Naive thymus-derived CD4-positive, alpha-beta T cell (primary cell): ENCODE measurements at regions not wholly inside any gene's neighbourhood (a gene's known extent, or its start where the extent isn't known, plus 50 kb on each side); places are given as distances from the start of the nearest gene placed in this dataset.

Experiments used
- ATAC-seq: fragments of 150-1000 bp; cut with Tn5 transposase; 2 replicates; pipeline ENCODE4 v1.10.0; 2021; ENCODE audit warnings: mild to moderate bottlenecking, moderate library complexity
- CTCF ChIA-PET: fragments of 350-600 bp; sonication (Branson Sonifier 250); formaldehyde crosslinking; loops from one replicate; lab custom pipeline; 2021; ENCODE audit warnings: antibody characterized with exemption; lab: Charles Lee
- POLR2A ChIA-PET: fragments of 350-600 bp; sonication (Branson Sonifier 250); formaldehyde crosslinking; loops from one replicate; lab custom pipeline; 2021; ENCODE audit warnings: antibody characterized with exemption, inconsistent platforms; lab: Charles Lee
- DNase-seq, 9 donors: peaks; one replicate each; pipeline versions ENCODE4 v3.0.0 to v3.0.0-alpha.2; 2020 to 2022; ENCODE audit warnings: mixed read lengths in 1 of 9
- H3K27ac ChIP-seq: one replicate; pipeline ENCODE4 v1.7.0; 2013; ENCODE audit warnings: mild to moderate bottlenecking, low read depth, low read length, moderate library complexity
- H3K27me3 ChIP-seq, 2 donors: one replicate each; pipeline ENCODE4 v1.7.0; 2013; ENCODE audit warnings: low read length in 2 of 2, mild to moderate bottlenecking in 2 of 2, moderate library complexity in 2 of 2; ENCODE audit not compliant: control insufficient read depth in 2 of 2, insufficient read depth in 2 of 2
- H3K36me3 ChIP-seq, 3 experiments: 1 replicate in 2 of 3; 2 replicates in 1 of 3; pipeline ENCODE4 v1.7.0; 2013; ENCODE audit warnings: low read length in 3 of 3, mild to moderate bottlenecking in 3 of 3, moderate library complexity in 1 of 3; ENCODE audit not compliant: insufficient read depth in 3 of 3, control insufficient read depth in 2 of 3
- H3K4me1 ChIP-seq, 2 donors: one replicate each; pipeline ENCODE4 v1.7.0; 2013; ENCODE audit warnings: low read length in 2 of 2, mild to moderate bottlenecking in 2 of 2, moderate library complexity in 1 of 2; ENCODE audit not compliant: control insufficient read depth in 2 of 2, insufficient read depth in 2 of 2
- H3K4me3 ChIP-seq: 2 replicates; pipeline ENCODE4 v1.7.0; 2013; ENCODE audit warnings: mild to moderate bottlenecking, low read length
- H3K9me3 ChIP-seq, 3 experiments: 1 replicate in 2 of 3; 2 replicates in 1 of 3; pipeline ENCODE4 v1.7.0; 2013; ENCODE audit warnings: low read length in 3 of 3; ENCODE audit not compliant: control insufficient read depth in 2 of 3
- H3K27ac Mint-ChIP-seq, 9 donors: one replicate each; pipeline ENCODE4 v1.8.0; 2020 to 2022; ENCODE audit warnings: mixed read lengths in 9 of 9, mild to moderate bottlenecking in 8 of 9, moderate library complexity in 5 of 9, inconsistent platforms in 2 of 9
- H3K27me3 Mint-ChIP-seq, 5 donors: one replicate each; pipeline ENCODE4 v1.8.0; 2021 to 2022; ENCODE audit warnings: mixed read lengths in 5 of 5, mild to moderate bottlenecking in 1 of 5
- H3K36me3 Mint-ChIP-seq, 5 donors: one replicate each; pipeline ENCODE4 v1.8.0; 2020 to 2022; ENCODE audit warnings: mixed read lengths in 5 of 5, mild to moderate bottlenecking in 3 of 5, inconsistent platforms in 1 of 5
- H3K4me1 Mint-ChIP-seq, 7 donors: one replicate each; pipeline ENCODE4 v1.8.0; 2020 to 2022; ENCODE audit warnings: mixed read lengths in 7 of 7, mild to moderate bottlenecking in 3 of 7, inconsistent platforms in 1 of 7
- H3K4me3 Mint-ChIP-seq, 10 donors: one replicate each; pipeline ENCODE4 v1.8.0; 2020 to 2022; ENCODE audit warnings: mild to moderate bottlenecking in 10 of 10, mixed read lengths in 10 of 10, moderate library complexity in 6 of 10, inconsistent platforms in 2 of 10
- H3K9me3 Mint-ChIP-seq, 11 donors: one replicate each; pipeline ENCODE4 v1.8.0; 2020 to 2022; ENCODE audit warnings: mixed read lengths in 11 of 11, mild to moderate bottlenecking in 4 of 11, inconsistent platforms in 1 of 11, moderate library complexity in 1 of 11
- intact Hi-C, 2 donors: fragments of 100-400 bp; cut with micrococcal nuclease; formaldehyde crosslinking; loops; one replicate each; pipeline ENCODE4 v1.15.1; 2023

DNA sequence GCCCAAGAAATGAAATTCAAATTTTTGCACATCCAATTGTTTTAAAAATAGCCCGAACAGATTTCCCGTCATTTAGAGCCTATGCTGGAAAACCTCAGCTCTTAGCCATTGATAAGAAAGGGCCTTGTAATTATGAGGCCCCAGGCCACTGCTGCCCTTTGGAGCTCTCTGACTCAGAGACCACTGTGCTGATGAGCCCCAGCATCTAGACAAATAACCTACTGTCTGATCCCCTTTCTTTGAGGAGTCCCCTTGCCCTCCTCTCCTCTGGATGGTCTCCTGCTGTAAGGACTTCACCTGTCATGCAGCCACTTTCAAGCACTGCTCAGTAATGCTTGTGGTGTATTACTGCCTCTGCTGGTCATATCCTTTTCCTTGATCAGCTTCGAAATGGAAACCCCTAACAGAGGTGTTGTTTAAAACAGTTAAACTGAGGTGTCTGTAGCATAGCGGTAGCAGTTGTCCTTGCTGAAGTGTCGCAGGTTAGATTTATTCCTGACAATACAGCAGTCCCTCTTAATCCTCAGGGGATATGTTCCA, 159.9 kb upstream of the SRRM4 start:
- Mint-ChIP-seq H3K27ac (no peak overlapping the region), H3K4me3 (no peak overlapping the region), H3K4me1 (no peaks in the 10 kb centered on the region), H3K9me3 (peaks cover 0 to 18% (median 6%) of the 10 kb centered on the region in 11 donors), H3K36me3 (no peaks in the 10 kb centered on the region), H3K27me3 (no peaks in the 10 kb centered on the region)
- Histone ChIP-seq H3K9me3 (peaks cover 0 to 4% (median 0%) of the 10 kb centered on the region in 3 experiments), H3K27me3 (no peaks in the 10 kb centered on the region), H3K4me1 (no peaks in the 10 kb centered on the region), H3K36me3 (no peaks in the 10 kb centered on the region), H3K27ac (no peak overlapping the region), H3K4me3 (no peak overlapping the region)
- ChIA-PET CTCF (no interaction called here), POLR2A (no interaction called here)
- DNase-seq (no peak), ATAC-seq (no peak)
- intact Hi-C loops = no loop called here

DNA sequence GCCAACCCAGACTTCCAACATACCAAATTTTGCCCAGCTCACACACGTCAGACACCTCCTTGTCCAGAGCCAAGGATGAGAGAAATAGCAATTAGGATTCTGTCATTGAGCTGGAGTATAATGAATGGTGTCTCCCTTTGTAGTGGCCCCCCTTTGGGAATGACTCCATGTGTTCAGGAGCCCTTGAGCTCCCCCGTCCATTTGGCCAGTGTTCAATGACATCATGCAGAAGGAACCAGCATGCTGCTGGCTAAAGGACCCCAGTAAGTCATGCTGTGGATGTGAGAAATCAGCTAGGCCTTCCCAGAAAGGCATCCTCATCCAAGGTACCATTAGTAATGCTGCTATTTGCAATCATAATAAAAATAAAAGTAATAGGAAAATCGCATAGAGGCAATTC, 158.8 kb upstream of the SRRM4 start:
- H3K27ac ChIP-seq = no peak overlapping the region

GRCh38 chr12:118827047-118827446, 154.3 kb upstream of the SRRM4 start:
- Mint-ChIP-seq H3K4me1 (peaks cover 0 to 1% (median 0%) of the 10 kb centered on the region in 7 donors), H3K27me3 (no peaks in the 10 kb centered on the region), H3K36me3 (no peaks in the 10 kb centered on the region), H3K4me3 (no peak overlapping the region), H3K27ac (no peak overlapping the region), H3K9me3 (peaks cover 0 to 18% (median 5%) of the 10 kb centered on the region in 11 donors)
- ATAC-seq (no peak), DNase-seq (no peak)
- intact Hi-C loops = no loop called here
- POLR2A ChIA-PET = no interaction called here
- H3K27me3 ChIP-seq = no peaks in the 10 kb centered on the region
- no peaks in the 10 kb centered on the region for H3K4me1 ChIP-seq
- H3K4me3 ChIP-seq = no peak overlapping the region
- no peak overlapping the region for H3K27ac ChIP-seq
- CTCF ChIA-PET = no interaction called here
- peaks cover 0 to 4% (median 0%) of the 10 kb centered on the region in 3 experiments for H3K9me3 ChIP-seq
- H3K36me3 ChIP-seq = no peaks in the 10 kb centered on the region

More for the DNA sequence above, 158.8 kb upstream of the SRRM4 start:
- DNase-seq (no peak), ATAC-seq (no peak)
- ChIA-PET POLR2A (no interaction called here), CTCF (no interaction called here)
- no peak overlapping the region for H3K4me3 ChIP-seq
- peaks cover 2 to 16% (median 5%) of the 10 kb centered on the region in 11 donors for H3K9me3 Mint-ChIP-seq
- H3K36me3 Mint-ChIP-seq = no peaks in the 10 kb centered on the region
- no peaks in the 10 kb centered on the region for H3K4me1 Mint-ChIP-seq
- peaks cover 0 to 4% (median 0%) of the 10 kb centered on the region in 3 experiments for H3K9me3 ChIP-seq
- intact Hi-C loops = no loop called here
- H3K27me3 ChIP-seq = no peaks in the 10 kb centered on the region
- H3K27ac Mint-ChIP-seq = no peak overlapping the region
- no peak overlapping the region for H3K4me3 Mint-ChIP-seq
- no peaks in the 10 kb centered on the region for H3K27me3 Mint-ChIP-seq
- no peaks in the 10 kb centered on the region for H3K36me3 ChIP-seq
- H3K4me1 ChIP-seq = no peaks in the 10 kb centered on the region

- no peak overlapping the region for H3K4me3 ChIP-seq
- H3K9me3 Mint-ChIP-seq = peaks cover 0 to 21% (median 5%) of the 10 kb centered on the region in 11 donors
- no peaks in the 10 kb centered on the region for H3K27me3 Mint-ChIP-seq
- peaks cover 0 to 4% (median 0%) of the 10 kb centered on the region in 3 experiments for H3K9me3 ChIP-seq
- no peak overlapping the region for H3K4me3 Mint-ChIP-seq
- peaks cover 0 to 1% (median 0%) of the 10 kb centered on the region in 7 donors for H3K4me1 Mint-ChIP-seq
- no peak overlapping the region for H3K27ac Mint-ChIP-seq
- no peak for DNase-seq
- H3K36me3 ChIP-seq = no peaks in the 10 kb centered on the region
- ChIA-PET POLR2A (no interaction called here), CTCF (no interaction called here)
- H3K4me1 ChIP-seq = no peaks in the 10 kb centered on the region
- H3K36me3 Mint-ChIP-seq = no peaks in the 10 kb centered on the region
- no peaks in the 10 kb centered on the region for H3K27me3 ChIP-seq
- intact Hi-C loops = no loop called here
- no peak for ATAC-seq
- no peak overlapping the region for H3K27ac ChIP-seq
Observed at GRCh38 chr12:118827606-118828005, 153.7 kb upstream of the SRRM4 start.

GRCh38 chr12:118830296-118830695, 151.0 kb upstream of the SRRM4 start:
- Histone ChIP-seq H3K36me3 (no peaks in the 10 kb centered on the region), H3K27me3 (no peaks in the 10 kb centered on the region), H3K9me3 (no peaks in the 10 kb centered on the region), H3K27ac (no peak overlapping the region), H3K4me3 (no peak overlapping the region), H3K4me1 (no peaks in the 10 kb centered on the region)
- Mint-ChIP-seq H3K4me1 (peaks cover 0 to 1% (median 0%) of the 10 kb centered on the region in 7 donors), H3K36me3 (peaks cover 0 to 1% (median 0%) of the 10 kb centered on the region in 5 donors), H3K27ac (no peak overlapping the region), H3K9me3 (peaks cover 0 to 39% (median 5%) of the 10 kb centered on the region in 11 donors), H3K4me3 (no peak overlapping the region), H3K27me3 (peaks cover 0 to 7% (median 5%) of the 10 kb centered on the region in 5 donors)
- ChIA-PET POLR2A (no interaction called here), CTCF (no interaction called here)
- no peak for ATAC-seq
- DNase-seq = no peak
- intact Hi-C loops = no loop called here

DNA sequence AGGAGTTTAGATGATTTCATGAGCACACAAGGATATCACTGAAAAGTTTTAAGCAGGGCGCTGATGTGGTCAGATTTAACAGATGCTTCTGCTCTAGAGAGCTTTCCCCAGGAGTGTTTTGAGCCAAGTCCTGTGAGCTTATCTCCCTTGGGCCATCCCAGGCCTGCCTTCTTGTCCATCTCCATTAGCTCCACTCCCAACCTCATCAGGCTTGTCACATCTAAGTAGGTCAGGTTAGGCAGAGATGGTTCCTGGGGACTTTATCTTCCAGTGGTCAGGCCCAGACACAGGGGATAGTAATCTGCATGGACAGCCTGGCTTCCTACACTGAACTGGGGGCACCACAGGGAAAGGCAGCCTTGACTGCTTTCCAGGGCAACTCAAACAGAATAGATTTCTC, 145.4 kb upstream of the SRRM4 start:
- Histone ChIP-seq H3K4me1 (no peaks in the 10 kb centered on the region), H3K9me3 (no peaks in the 10 kb centered on the region), H3K36me3 (no peaks in the 10 kb centered on the region), H3K27me3 (no peaks in the 10 kb centered on the region), H3K4me3 (no peak overlapping the region), H3K27ac (no peak overlapping the region)
- Mint-ChIP-seq H3K27ac (no peak overlapping the region), H3K36me3 (peaks cover 0 to 4% (median 0%) of the 10 kb centered on the region in 5 donors), H3K27me3 (peaks cover 0 to 7% (median 5%) of the 10 kb centered on the region in 5 donors), H3K4me1 (no peaks in the 10 kb centered on the region), H3K4me3 (no peak overlapping the region), H3K9me3 (peaks cover 0 to 29% (median 4%) of the 10 kb centered on the region in 11 donors)
- ATAC-seq = no peak
- ChIA-PET CTCF (no interaction called here), POLR2A (no interaction called here)
- intact Hi-C loops = no loop called here
- DNase-seq = no peak

GRCh38 chr12:118840399-118840798, 140.9 kb upstream of the SRRM4 start:
- H3K27ac Mint-ChIP-seq = no peak overlapping the region
- ChIA-PET CTCF (no interaction called here), POLR2A (no interaction called here)
- H3K9me3 ChIP-seq = no peaks in the 10 kb centered on the region
- H3K4me1 Mint-ChIP-seq = no peaks in the 10 kb centered on the region
- peaks cover 0 to 8% (median 1%) of the 10 kb centered on the region in 11 donors for H3K9me3 Mint-ChIP-seq
- DNase-seq (no peak), ATAC-seq (no peak)
- no peaks in the 10 kb centered on the region for H3K27me3 ChIP-seq
- no peaks in the 10 kb centered on the region for H3K36me3 ChIP-seq
- H3K4me1 ChIP-seq = no peaks in the 10 kb centered on the region
- no peak overlapping the region for H3K4me3 ChIP-seq
- intact Hi-C loops = no loop called here
- H3K27ac ChIP-seq = no peak overlapping the region
- H3K36me3 Mint-ChIP-seq = peaks cover 0 to 2% (median 0%) of the 10 kb centered on the region in 5 donors
- no peak overlapping the region for H3K4me3 Mint-ChIP-seq
- H3K27me3 Mint-ChIP-seq = no peaks in the 10 kb centered on the region
